ENCODE measurements at regions not wholly inside any gene's neighbourhood (a gene's known extent, or its start where the extent isn't known, plus 50 kb on each side); places are given as distances from the start of the nearest gene placed in this dataset.

GRCh38 chr6:43989581-43990146 lies 137.6 kb downstream of the MRPL14 start:
- H3K4me3 ChIP-seq = no peak overlapping the region
- in situ Hi-C loops (cut with MboI; ENCODE audit: low sequenced_read_pairs in 4 of 4) = no loop called here
- H3K4me1 ChIP-seq = peaks cover 54 to 63% of the 10 kb centered on the region in 2 donors
- no peaks in the 10 kb centered on the region for H3K36me3 ChIP-seq
- H3K27ac ChIP-seq = peak overlapping the region; percentile 90 to 100 (median 99)
- H3K9me3 ChIP-seq = no peaks in the 10 kb centered on the region
- peak; percentile 67 to 80 for TF ChIP-seq POLR2A (IDR thresholded peaks at IDR 0.05)
- TF ChIP-seq CTCF (IDR thresholded peaks at IDR 0.05 in 4 of 5, conservative IDR thresholded peaks at IDR 0.05 in 1 of 5) = no peak
- DNase-seq = peak; percentile 93 to 97
- no peaks in the 10 kb centered on the region for H3K27me3 ChIP-seq
- peak; percentile 58 to 60 for ATAC-seq
- intact Hi-C loops (cut with DNase I; ENCODE audit: low total_unique reads) = loop anchor here (1.0 to 5.0 kb wide), 6 partner anchors 15 to 313 kb away; no protein-coding TSS in a partner anchor

GRCh38 chr6:43988801-43989200 lies 138.5 kb downstream of the MRPL14 start:
- Histone ChIP-seq H3K9me3 (no peaks in the 10 kb centered on the region), H3K4me1 (peaks cover 47 to 55% of the 10 kb centered on the region in 2 donors), H3K27ac (peak overlapping the region; percentile 90 to 100 (median 99)), H3K36me3 (no peaks in the 10 kb centered on the region), H3K4me3 (no peak overlapping the region), H3K27me3 (no peaks in the 10 kb centered on the region)
- in situ Hi-C loops (cut with MboI; ENCODE audit: low sequenced_read_pairs in 4 of 4) (no loop called here), intact Hi-C loops (cut with DNase I; ENCODE audit: low total_unique reads) (loop anchor here (1.0 to 2.0 kb wide), 2 partner anchors 34 to 190 kb away; no protein-coding TSS in a partner anchor)
- DNase-seq (no peak), ATAC-seq (no peak)
- TF ChIP-seq POLR2A (IDR thresholded peaks at IDR 0.05) (no peak), CTCF (IDR thresholded peaks at IDR 0.05 in 4 of 5, conservative IDR thresholded peaks at IDR 0.05 in 1 of 5) (no peak)

- no peak for ATAC-seq
- Histone ChIP-seq H3K4me3 (no peak overlapping the region), H3K27me3 (no peaks in the 10 kb centered on the region), H3K4me1 (peaks cover 38 to 46% of the 10 kb centered on the region in 2 donors), H3K27ac (peak overlapping the region; percentile 27 to 99 (median 54)), H3K9me3 (no peaks in the 10 kb centered on the region), H3K36me3 (no peaks in the 10 kb centered on the region)
- no peak for DNase-seq
- intact Hi-C loops (cut with DNase I; ENCODE audit: low total_unique reads) = loop anchor here (2.0 kb wide), 1 partner anchor 189 kb away; no protein-coding TSS in a partner anchor
- TF ChIP-seq POLR2A (IDR thresholded peaks at IDR 0.05) = no peak
- in situ Hi-C loops (cut with MboI; ENCODE audit: low sequenced_read_pairs in 4 of 4) = no loop called here
Measured at GRCh38 chr6:43987838-43988439, 139.3 kb downstream of the MRPL14 start.

GRCh38 chr6:43986177-43986825 lies 141.0 kb downstream of the MRPL14 start:
- peak overlapping the region in 2 of 4 donors; percentile 58 to 99 for H3K27ac ChIP-seq
- no peak for ATAC-seq
- in situ Hi-C loops (cut with MboI; ENCODE audit: low sequenced_read_pairs in 4 of 4) (no loop called here), intact Hi-C loops (cut with DNase I; ENCODE audit: low total_unique reads) (no loop called here)
- H3K4me1 ChIP-seq = peaks cover 27 to 30% of the 10 kb centered on the region in 2 donors
- no peaks in the 10 kb centered on the region for H3K27me3 ChIP-seq
- no peak overlapping the region for H3K4me3 ChIP-seq
- no peak for DNase-seq
- H3K9me3 ChIP-seq = no peaks in the 10 kb centered on the region
- H3K36me3 ChIP-seq = no peaks in the 10 kb centered on the region
- TF ChIP-seq CTCF (IDR thresholded peaks at IDR 0.05 in 4 of 5, conservative IDR thresholded peaks at IDR 0.05 in 1 of 5) (no peak), POLR2A (IDR thresholded peaks at IDR 0.05) (no peak)

GRCh38 chr6:43985329-43985728 lies 141.9 kb downstream of the MRPL14 start:
- no peak for DNase-seq
- Histone ChIP-seq H3K27me3 (no peaks in the 10 kb centered on the region), H3K4me3 (no peak overlapping the region), H3K36me3 (no peaks in the 10 kb centered on the region), H3K9me3 (no peaks in the 10 kb centered on the region), H3K27ac (no peak overlapping the region), H3K4me1 (peaks cover 21% of the 10 kb centered on the region in 2 donors)
- ATAC-seq = no peak
- TF ChIP-seq POLR2A (IDR thresholded peaks at IDR 0.05) (no peak), CTCF (IDR thresholded peaks at IDR 0.05 in 4 of 5, conservative IDR thresholded peaks at IDR 0.05 in 1 of 5) (no peak)
- intact Hi-C loops (cut with DNase I; ENCODE audit: low total_unique reads) (no loop called here), in situ Hi-C loops (cut with MboI; ENCODE audit: low sequenced_read_pairs in 4 of 4) (no loop called here)
